ENCODE measurements at regions not wholly inside any gene's neighbourhood (a gene's known extent, or its start where the extent isn't known, plus 50 kb on each side); places are given as distances from the start of the nearest gene placed in this dataset.
"Not testable (repeated sequence)": the region's sequence is repeated elsewhere in the genome, so short reads cannot be mapped to it uniquely, and the experiment has no call there.

DNA sequence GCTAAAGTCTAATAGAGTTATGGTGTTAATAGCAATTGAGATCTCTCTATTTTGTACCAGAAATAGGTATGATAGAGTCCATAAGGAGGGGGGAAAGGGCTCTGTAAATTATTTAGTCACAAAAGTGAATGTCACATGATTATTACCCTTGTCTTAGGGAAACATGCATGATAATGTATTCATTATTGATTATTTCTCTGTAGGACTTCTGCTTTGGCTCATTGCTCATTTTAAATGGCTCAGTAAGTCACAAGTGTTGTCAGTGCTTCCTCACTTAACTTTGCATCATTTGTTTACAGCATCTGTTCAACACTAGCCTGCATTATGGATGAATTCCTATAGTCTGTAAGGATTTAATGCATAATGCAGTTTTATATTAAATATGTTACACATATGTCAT is 788.8 kb upstream of the EDIL3 start:
- no peak for DNase-seq

GRCh38 chr5:85182344-85182743 is 797.7 kb upstream of the EDIL3 start:
- no peak for DNase-seq

DNA sequence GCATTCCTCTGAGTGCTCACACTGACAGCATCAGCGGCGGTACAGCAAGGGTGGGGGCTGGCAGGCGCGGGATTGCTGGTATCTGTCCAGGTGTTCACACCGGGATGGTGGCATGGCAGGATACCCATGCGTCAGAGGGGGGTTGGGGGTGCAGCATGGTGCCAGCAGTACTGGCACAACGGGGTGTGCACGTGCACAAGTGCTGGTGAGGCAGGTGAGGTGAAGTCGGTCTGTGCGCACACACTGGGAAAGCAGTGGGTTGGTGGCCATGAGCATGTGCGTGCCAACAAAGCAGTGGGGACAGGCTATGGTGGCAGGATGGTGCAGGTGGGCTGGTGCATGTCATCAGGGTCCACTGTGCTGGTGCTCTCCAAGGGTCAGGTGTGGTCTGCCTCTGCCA is 819.6 kb upstream of the EDIL3 start:
- DNase-seq, result no peak

DNA sequence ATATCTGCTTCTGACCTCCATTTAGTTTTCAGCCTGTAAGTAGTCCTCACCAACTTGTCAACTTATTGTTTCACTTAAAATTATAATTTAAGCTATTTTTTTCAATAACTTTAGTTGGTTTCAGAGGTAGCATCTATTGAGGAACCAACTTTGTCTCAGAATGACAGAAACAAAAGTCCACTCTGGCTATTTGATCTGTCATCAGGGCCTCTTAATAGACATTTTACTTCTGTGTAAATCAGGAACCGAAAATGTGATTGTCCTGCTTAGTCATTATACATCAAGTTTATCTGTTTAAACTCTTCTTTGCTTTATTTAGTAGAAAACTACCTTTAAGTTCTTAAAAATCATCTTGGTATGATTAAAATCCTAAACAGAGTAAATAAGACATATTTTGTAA is 820.8 kb upstream of the EDIL3 start:
- no peak for DNase-seq

DNA sequence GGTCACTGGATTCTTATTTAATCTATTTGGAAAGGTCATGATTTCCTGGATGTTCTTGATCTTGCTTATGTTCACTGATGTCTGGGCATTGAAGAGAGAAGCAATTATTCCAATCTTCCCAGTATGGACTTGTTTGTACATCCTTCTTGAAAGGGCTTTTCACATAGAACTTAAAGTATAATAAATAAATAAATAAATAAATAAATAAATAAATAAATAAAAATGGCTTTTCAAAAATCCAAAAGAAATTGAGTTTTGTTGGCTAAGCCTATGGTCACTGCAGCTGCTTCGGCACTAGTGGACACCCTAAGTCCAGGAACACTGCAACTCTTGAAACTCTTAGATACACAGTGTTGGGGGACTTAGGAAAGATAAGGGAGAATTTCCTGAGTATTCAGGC is 840.7 kb upstream of the EDIL3 start:
- DNase-seq, result no peak

GRCh38 chr5:85249204-85249603 is 864.5 kb upstream of the EDIL3 start:
- DNase-seq, result no peak

- DNase-seq, result no peak
Observed at GRCh38 chr5:85263125-85263524, 878.4 kb upstream of the EDIL3 start.

DNA sequence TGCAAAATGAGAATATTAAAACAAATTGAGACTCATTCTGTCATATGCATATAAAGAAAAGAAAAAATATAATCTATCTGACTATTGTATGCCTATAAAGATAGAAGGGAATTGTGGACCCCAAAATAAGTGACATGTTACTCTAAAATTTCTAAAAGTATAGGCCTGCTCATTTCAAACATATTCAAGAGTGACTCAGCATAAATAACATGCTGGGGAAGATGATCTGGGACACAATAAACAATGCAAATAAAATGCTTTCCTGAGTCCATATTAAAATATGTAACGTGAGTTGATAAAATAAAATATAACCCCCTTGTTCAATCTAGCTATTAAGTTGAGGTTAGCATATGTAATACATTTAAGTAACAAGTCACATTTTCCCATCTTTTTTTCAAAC is 882.0 kb upstream of the EDIL3 start:
- DNase-seq, result no peak

GRCh38 chr5:85268194-85268593 is 883.5 kb upstream of the EDIL3 start:
- DNase-seq, result no peak

DNA sequence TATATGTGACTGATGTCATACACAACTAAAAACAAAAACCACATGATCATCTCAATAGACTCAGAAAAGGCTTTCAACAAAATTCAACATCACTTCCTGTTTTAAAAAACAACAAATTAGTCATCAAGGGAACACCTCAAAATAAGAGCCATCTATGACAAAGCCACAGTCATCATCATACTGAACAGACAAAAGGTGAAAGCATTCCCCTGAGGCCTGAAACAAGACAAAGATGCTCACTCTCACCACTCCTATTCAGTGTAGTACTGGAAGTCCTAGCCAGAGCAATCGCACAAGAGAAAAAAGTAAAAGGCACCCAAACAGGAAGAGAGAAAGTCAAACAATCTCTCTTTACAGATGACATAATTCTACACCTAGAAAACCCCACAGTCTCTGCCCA is 893.5 kb upstream of the EDIL3 start:
- no peak for DNase-seq

DNA sequence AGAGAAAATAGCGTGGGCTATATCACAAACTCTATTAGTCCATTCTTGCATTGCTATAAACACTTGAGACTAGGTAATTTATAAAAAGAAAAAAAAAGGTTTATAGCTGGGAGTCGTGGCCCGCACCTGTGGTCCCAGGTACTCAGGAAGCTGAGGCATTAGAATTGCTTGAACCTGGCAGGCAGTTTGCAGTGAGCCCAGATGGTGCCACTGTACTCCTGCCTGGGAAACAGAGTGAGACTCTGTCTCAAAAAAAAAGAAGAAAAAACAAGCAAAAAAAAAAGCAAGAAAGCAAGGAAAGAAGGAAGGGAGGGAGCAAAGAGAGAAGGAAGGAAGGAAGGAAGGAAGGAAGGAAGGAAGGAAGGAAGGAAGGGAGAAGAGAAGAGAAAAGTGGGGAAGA is 904.2 kb upstream of the EDIL3 start:
- no peak for DNase-seq

DNA sequence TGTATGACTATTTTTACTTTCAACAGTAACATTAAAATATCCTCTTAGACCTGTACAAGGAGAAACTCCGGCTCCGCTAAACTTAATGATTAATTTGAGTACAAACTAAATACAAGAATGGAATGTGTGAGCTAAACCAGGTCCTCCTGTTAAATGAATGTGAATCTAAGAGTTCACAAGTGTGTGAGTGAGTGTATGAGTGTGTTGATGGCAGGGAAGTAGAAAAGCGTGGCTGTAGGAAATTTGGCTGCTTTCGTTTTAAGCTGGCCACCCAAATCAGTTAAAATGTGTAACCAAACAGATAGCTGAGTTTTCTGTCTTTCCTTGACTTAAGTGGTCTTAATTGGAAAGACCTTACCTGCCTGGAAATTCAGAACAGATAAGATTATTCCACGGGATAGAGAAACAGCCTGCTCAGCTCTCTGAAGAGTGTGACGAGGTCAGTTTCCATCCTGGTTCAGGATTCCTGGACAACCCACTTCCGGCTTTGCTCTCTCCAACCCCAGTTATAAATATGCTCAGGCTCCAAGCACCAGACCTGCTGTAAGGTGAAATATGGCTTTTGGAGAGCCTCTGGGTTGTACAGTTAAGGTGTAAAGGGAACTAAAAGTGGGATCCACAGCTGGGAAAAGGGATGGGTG is 908.6 kb upstream of the EDIL3 start:
- no peak for DNase-seq

- no peak for DNase-seq
Observed at GRCh38 chr5:85304524-85304923, 919.8 kb upstream of the EDIL3 start.

GRCh38 chr5:85305766-85306165 is 921.1 kb upstream of the EDIL3 start:
- DNase-seq, result no peak

DNA sequence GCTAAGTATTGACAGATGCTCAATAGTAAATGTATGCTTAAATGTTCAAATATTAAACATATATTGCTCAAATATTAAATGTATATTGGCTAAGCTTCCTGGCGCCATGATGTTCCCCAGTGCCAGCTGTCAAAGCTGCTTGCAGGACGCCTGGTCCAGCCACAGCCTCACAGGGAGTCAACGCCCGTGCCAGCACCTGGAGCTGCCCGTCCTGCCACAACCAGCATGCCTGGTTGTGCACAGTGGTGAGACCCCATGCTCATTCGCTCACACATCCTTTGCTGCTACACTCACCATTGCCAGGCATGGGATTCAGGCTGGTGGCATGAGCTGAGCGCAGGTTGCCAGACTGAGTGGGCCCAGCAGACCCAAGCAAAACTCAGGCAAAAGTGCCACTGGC is 926.9 kb upstream of the EDIL3 start:
- DNase-seq, result no peak

GRCh38 chr5:85320495-85320894 is 935.8 kb upstream of the EDIL3 start:
- no peak for DNase-seq

DNA sequence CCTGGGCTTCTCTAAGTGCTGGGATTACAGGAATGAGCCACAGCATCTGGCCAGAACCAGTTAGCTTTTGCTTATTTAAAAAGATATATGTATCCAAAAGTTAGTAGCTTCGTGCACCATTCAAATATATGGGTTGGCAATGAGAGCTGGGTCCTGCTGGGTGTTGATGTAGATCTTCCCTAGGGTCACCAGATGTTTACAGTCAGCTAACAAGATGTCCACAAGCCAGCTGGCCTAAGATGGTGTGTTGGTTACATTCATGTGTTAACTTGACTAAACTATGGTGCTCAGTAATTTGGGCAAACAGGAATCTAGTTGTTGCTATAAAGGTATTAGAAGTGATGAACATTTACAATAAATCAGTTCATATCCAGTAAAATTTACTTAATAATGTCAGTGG is 948.6 kb upstream of the EDIL3 start:
- no peak for DNase-seq

DNA sequence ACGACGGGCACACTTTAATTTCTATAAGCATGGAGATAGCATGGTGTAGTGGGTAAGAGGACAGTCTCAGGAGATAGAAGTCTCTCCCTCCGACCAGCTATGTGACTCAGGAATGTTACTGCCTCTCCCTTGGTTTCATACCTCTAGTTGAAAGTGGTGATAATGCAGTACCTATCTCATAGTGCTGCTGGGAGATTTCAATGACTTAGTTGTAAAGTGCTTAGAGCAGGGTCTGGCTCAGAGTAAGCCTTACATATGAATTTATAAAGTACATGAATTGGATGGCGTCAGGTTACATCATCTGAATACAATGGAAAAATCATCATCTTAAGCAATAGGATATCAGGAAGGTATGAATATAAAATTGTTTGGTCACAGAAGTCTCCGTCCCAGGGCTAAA is 952.8 kb upstream of the EDIL3 start:
- no peak for DNase-seq

GRCh38 chr5:85340790-85341189 is 956.1 kb upstream of the EDIL3 start:
- DNase-seq, result no peak

DNA sequence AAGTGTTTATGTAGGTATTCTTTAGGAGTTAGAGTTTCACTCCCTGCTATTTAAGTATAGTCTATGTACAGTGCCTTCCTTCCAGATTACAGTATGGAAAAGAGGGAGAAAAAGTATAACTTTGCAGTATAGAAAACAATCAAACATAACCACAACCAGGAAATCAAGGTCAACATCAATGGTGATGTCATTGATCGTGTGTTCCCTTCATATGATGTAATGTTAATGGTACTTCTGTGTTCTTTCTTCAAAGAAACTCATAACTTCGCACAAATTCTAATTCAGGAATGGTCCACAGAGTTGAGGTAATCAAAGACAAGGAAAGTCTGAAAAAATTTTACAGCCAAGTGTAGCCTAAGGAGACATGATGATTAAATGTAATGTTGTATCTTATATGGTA is 961.1 kb upstream of the EDIL3 start:
- DNase-seq, result no peak

DNA sequence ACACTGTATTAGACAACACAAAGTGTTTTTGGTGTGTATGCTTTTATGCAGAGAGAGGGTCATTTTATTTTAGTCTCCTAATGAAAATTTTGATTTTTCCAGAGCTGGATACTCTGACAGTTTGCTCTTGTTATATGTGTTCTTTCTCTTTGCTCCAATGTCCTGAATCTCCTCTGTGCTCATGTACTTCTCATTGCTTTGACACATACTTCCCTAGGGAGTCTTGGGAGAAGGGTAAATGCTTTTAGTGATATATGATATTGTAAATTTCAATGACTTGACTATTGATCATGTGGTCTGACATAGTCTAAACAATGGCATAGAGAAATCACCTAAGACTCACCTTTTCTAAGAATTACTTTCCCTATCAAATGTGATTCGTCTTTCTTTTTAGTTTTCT is 972.6 kb upstream of the EDIL3 start:
- DNase-seq, result no peak

GRCh38 chr5:85375525-85375924 is 990.8 kb upstream of the EDIL3 start:
- no peak for DNase-seq

GRCh38 chr5:85388770-85389169 is 1004.1 kb upstream of the EDIL3 start:
- DNase-seq, result no peak

DNA sequence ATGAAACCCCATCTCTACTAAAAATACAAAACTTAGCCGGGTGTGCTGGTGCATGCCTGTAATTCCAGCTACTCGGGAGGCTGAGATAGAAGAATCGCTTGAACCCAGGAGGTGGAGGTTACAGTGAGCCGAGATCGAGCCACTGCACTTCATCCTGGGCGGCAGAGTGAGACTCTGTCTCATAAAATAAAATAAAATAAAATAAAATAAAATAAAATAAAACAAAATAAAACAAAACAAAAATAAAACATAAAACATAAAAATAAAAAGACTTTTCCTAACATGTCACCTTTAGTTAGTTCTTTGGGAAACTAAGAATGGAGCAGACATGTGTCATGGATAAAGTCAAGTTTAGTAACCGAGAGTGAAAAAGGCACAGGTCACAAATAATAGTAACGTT is 1007.6 kb upstream of the EDIL3 start:
- not testable (repeated sequence) for DNase-seq

DNA sequence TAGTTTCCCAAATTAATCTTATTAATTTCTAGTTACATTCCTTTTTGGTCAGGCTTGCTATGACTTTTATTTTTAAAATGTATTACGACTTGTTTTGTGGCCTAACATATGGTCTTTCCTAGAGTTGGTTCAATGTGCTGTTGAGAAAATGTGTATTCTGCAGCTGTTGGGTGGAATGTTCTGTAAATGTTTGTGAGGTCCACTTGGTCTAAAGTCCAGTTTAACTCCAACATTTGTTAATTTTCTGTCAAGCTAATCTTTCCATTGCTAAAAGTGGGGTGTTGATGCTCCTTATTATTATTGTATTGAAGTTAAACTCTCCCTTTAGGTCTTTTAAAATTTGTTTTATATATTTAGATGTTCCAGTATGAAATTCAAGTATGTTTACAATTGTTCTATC is 1010.8 kb upstream of the EDIL3 start:
- DNase-seq, result no peak

DNA sequence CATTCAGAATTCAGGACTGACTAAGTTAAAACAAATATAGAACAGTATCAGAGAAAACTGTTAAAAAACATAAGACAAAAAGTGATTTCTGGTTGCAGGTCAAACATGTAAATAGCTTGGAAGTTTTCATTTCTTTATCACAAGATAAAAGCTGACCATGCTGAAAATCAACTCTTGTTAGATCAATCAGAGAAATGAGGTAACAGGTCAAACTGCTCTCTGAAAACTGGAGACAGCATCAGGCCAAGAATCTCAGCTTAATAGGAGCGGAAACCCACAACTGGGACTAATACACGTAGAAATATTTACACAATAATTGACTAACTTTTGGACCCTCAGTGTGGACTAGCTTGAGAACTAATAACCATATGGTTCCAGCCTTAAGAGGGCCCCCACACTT is 1012.8 kb upstream of the EDIL3 start:
- DNase-seq, result no peak
